ENCODE measurements at regions not wholly inside any gene's neighbourhood (a gene's known extent, or its start where the extent isn't known, plus 50 kb on each side); places are given as distances from the start of the nearest gene placed in this dataset.
A peak's percentile ranks its signal among the peaks of the same experiment; 100 is the strongest.

DNA sequence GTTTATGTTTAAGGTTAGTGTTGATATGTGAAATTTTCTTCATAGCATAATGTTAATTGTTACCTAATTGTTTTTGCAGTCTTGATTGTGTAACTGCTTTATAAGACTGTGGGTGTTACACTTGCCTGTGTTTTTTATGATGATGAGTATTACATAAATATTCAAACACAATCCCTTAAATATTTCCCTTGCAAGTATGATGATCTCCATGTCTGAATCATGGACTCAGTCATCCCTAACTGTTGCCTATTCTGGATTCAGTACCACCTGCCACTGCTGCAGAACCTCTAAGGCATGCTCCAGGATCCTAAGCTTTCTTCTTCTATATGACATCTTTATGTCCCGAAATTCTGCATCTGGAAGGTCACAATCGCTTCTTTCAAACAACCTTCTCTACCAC, 246.3 kb upstream of the CLEC14A start:
- no peak for DNase-seq (ENCODE audit: low read depth, low spot score)
- in situ Hi-C loops (cut with HindIII; ENCODE audit: low sequenced_read_pairs) = no loop called here
- TF ChIP-seq, protein P1, sequence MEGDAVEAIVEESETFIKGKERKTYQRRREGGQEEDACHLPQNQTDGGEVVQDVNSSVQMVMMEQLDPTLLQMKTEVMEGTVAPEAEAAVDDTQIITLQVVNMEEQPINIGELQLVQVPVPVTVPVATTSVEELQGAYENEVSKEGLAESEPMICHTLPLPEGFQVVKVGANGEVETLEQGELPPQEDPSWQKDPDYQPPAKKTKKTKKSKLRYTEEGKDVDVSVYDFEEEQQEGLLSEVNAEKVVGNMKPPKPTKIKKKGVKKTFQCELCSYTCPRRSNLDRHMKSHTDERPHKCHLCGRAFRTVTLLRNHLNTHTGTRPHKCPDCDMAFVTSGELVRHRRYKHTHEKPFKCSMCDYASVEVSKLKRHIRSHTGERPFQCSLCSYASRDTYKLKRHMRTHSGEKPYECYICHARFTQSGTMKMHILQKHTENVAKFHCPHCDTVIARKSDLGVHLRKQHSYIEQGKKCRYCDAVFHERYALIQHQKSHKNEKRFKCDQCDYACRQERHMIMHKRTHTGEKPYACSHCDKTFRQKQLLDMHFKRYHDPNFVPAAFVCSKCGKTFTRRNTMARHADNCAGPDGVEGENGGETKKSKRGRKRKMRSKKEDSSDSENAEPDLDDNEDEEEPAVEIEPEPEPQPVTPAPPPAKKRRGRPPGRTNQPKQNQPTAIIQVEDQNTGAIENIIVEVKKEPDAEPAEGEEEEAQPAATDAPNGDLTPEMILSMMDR (IDR thresholded peaks at IDR 0.05; ENCODE audit: low read depth, low read length) = no peak
- H3K4me3 ChIP-seq (ENCODE audit: low read depth, low read length) = no peak overlapping the region

DNA sequence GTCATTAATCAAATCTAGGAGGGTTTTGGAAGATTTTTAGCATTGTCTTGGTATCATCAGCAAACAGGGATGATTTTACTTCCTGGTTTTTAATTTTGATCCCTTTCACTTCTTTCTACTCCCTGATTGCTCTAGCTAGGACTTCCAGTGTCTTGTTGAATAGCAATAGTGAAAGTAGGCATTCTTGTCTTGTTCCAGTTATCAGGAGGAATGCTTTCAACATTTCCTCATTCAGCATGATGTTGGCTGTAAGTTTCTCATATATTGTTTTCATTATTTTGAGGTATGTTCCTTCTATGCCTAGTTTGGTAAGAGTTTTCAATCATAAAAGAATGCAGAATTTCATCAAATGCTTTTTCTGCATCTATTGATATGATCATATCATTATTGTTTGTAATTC, 244.2 kb upstream of the CLEC14A start:
- TF ChIP-seq, protein P1 (IDR thresholded peaks at IDR 0.05; ENCODE audit: low read depth, low read length) = no peak
- H3K4me3 ChIP-seq (ENCODE audit: low read depth, low read length) = no peak overlapping the region
- DNase-seq (ENCODE audit: low read depth, low spot score) = no peak
- in situ Hi-C loops (cut with HindIII; ENCODE audit: low sequenced_read_pairs) = no loop called here

DNA sequence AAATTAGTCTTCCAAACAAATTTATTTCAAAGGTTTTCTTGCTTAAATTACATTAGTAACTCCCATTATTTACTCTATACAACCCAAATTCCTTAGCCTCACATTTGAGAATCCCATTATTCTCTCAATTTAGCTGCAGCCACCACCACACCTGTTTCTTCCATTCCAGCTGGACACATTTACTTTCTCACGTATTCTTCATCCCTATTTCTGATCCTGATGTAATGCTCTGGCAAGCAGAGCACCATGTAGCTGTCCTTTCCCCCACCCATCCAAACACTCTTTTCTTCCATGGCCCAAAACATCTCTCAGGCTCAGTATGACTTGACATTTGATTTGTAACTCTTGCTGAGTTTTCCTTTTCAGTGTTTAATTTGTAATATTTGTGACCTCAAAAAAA, 240.2 kb upstream of the CLEC14A start:
- no peak overlapping the region for H3K4me3 ChIP-seq (ENCODE audit: low read depth, low read length)
- no peak for DNase-seq (ENCODE audit: low read depth, low spot score)
- in situ Hi-C loops (cut with HindIII; ENCODE audit: low sequenced_read_pairs) = no loop called here
- TF ChIP-seq, protein P1 (IDR thresholded peaks at IDR 0.05; ENCODE audit: low read depth, low read length) = no peak

DNA sequence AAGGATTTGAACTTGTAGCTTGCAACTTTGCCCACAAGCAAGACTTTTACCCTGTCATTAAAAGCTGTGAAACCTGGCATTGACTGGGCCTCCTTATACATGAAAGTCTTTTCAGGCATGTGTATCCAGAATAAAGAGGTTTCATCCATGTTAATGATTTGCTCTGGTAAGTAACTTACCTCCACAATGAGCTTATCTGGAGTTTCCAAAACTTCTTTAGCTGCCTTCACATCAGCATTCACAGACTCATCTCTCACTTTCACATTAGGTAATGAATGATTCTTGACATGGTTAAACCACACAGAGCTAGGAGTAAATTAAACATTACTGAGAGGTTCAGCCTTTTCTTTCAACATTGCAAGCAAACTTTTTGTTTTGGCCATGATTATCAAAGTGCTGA, 234.4 kb upstream of the CLEC14A start:
- in situ Hi-C loops (cut with HindIII; ENCODE audit: low sequenced_read_pairs) = no loop called here
- DNase-seq (ENCODE audit: low read depth, low spot score) = no peak
- TF ChIP-seq, protein P1 (IDR thresholded peaks at IDR 0.05; ENCODE audit: low read depth, low read length) = no peak
- no peak overlapping the region for H3K4me3 ChIP-seq (ENCODE audit: low read depth, low read length)

DNA sequence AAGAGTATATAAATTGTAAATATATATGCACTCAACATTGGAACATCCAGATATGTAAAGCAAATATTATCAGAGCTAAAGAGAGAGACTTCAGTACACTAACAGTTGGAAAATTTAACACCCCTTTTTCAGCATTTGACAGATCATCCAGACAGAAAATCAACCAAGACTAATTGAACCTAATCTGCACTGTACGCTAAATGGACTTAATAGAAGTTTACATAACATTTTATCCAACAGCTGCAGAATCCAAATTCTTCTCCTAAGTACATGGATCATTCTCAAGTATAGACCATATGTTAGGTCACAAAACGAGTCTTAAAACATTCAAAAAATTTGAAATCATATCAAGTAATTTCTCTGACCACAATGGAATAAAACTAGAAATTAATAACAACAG, 229.1 kb upstream of the CLEC14A start:
- no peak overlapping the region for H3K4me3 ChIP-seq (ENCODE audit: low read depth, low read length)

DNA sequence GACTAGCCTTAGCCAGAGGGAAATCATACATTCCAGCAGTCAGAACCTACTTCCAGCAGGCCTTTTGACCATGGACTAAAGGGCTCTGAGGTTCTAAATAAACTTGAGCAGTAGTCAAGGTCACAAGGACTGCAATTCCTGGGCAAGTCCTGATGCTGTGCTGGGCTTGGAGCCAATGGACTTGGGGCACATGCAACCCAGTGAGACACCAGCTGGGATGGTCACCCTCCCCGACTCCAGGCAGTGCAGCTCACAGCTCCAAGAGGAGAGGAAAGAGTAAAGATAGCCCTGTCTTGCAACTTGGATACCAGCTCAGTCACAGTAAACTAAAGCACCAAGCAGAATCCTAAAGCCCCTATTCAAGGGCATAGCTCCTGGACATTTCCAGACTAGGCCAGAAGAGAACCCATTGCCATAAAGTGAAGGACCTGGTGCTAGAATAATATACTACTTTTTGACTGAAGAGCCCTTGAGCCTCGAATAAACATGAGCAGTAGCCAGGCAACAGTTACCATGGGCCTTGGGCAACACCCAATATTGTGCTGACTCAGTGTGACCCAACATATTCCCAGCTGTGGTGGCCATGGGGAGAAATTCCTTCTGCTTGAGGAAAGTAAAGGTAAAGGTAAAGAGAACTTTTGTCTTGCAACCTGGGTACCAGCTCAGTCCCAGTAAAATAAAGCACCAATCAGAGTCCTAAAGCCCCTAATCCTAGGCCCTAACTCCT, 226.2 kb upstream of the CLEC14A start:
- in situ Hi-C loops (cut with HindIII; ENCODE audit: low sequenced_read_pairs) = no loop called here
- TF ChIP-seq, protein P1 (IDR thresholded peaks at IDR 0.05; ENCODE audit: low read depth, low read length) = no peak
- DNase-seq (ENCODE audit: low read depth, low spot score) = peak; percentile 34
- no peak overlapping the region for H3K4me3 ChIP-seq (ENCODE audit: low read depth, low read length)

More for the DNA sequence above, 229.1 kb upstream of the CLEC14A start:
- TF ChIP-seq, protein P1 (IDR thresholded peaks at IDR 0.05; ENCODE audit: low read depth, low read length) = no peak
- in situ Hi-C loops (cut with HindIII; ENCODE audit: low sequenced_read_pairs) = no loop called here
- no peak for DNase-seq (ENCODE audit: low read depth, low spot score)
